Brain microvascular endothelial cell (primary cell): ENCODE measurements at regions not wholly inside any gene's neighbourhood (a gene's known extent, or its start where the extent isn't known, plus 50 kb on each side); places are given as distances from the start of the nearest gene placed in this dataset.

Source experiments
- DNase-seq: peaks from one replicate; pipeline ENCODE4 v3.0.0-alpha.2; 2020
- H3K27ac ChIP-seq: fragments of 250-450 bp; sonication (Bioruptor Pico); 2 replicates; pipeline ENCODE4 v1.5.1; 2020; ENCODE audit warnings: mild to moderate bottlenecking, moderate library complexity
- H3K27me3 ChIP-seq: fragments of 250-450 bp; sonication (Bioruptor Pico); replicated peaks from 2 replicates; pipeline ENCODE4 v1.5.1; 2020; ENCODE audit warnings: mild to moderate bottlenecking
- H3K36me3 ChIP-seq: fragments of 250-450 bp; sonication (Bioruptor Pico); replicated peaks from 2 replicates; pipeline ENCODE4 v1.5.1; 2020; ENCODE audit warnings: mild to moderate bottlenecking
- H3K4me3 ChIP-seq: 2 replicates; pipeline ENCODE4 v1.5.1; 2011; ENCODE audit warnings: low read depth, mild to moderate bottlenecking, control low read depth, low read length, moderate library complexity
- in situ Hi-C: cut with HindIII; loops from 2 replicates; pipeline ENCODE4 v1.10.0; 2017; ENCODE audit warnings: low sequenced_read_pairs, low pct_ligation_motif_present
- TF ChIP-seq, protein P1 (sequence below): IDR thresholded peaks from 2 replicates; pipeline ENCODE4 v1.5.1; 2011; ENCODE audit warnings: low read depth, mild to moderate bottlenecking, moderate library complexity, low read length, control low read depth, inconsistent platforms; ENCODE audit errors: missing control alignments

DNA sequence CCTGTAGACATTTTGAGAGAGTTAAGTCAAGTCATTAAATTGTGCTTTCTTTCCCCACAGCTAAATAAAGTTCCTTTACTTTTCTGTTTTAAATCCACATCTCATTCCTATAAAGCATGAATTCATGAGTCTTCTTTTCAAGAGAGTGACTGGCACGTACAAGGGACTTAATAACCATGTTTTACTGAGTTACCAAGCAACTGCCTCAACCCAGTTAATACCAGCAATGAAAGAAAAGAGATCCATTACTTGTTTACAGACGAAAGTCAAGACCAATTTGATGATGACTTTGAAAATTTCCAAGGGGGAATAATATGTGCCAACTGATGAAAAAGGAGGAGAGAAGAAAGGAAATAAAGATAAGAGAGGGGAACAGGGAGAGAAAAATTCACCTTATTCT lies 1082.5 kb upstream of the GYPC start:
- no peaks in the 10 kb centered on the region for H3K27me3 ChIP-seq
- H3K4me3 ChIP-seq = no peak overlapping the region
- DNase-seq = no peak
- TF ChIP-seq, protein P1, sequence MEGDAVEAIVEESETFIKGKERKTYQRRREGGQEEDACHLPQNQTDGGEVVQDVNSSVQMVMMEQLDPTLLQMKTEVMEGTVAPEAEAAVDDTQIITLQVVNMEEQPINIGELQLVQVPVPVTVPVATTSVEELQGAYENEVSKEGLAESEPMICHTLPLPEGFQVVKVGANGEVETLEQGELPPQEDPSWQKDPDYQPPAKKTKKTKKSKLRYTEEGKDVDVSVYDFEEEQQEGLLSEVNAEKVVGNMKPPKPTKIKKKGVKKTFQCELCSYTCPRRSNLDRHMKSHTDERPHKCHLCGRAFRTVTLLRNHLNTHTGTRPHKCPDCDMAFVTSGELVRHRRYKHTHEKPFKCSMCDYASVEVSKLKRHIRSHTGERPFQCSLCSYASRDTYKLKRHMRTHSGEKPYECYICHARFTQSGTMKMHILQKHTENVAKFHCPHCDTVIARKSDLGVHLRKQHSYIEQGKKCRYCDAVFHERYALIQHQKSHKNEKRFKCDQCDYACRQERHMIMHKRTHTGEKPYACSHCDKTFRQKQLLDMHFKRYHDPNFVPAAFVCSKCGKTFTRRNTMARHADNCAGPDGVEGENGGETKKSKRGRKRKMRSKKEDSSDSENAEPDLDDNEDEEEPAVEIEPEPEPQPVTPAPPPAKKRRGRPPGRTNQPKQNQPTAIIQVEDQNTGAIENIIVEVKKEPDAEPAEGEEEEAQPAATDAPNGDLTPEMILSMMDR = no peak
- no peaks in the 10 kb centered on the region for H3K36me3 ChIP-seq
- no peak overlapping the region for H3K27ac ChIP-seq
- in situ Hi-C loops = no loop called here

DNA sequence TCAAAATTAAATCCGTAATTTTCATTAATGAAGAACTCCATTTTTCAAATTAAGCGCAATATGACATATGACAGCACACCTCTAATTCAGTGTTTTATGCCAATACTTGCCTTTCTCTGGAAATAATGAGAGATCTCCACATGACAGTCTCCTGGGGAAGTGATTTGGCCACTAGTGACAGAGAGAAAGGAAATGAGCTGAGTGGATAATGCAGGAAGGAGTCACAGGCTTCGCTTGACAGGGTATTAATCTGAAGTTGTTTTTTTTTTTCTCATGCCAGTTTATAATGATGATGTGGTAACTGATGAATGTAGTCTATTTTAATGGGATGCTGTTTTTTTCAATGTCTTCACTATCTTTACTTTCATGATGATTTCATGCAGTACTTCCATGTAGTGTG lies 1079.4 kb upstream of the GYPC start:
- no peak for DNase-seq
- in situ Hi-C loops = no loop called here
- TF ChIP-seq, protein P1 = no peak
- Histone ChIP-seq H3K27me3 (no peaks in the 10 kb centered on the region), H3K4me3 (no peak overlapping the region), H3K36me3 (no peaks in the 10 kb centered on the region), H3K27ac (no peak overlapping the region)

DNA sequence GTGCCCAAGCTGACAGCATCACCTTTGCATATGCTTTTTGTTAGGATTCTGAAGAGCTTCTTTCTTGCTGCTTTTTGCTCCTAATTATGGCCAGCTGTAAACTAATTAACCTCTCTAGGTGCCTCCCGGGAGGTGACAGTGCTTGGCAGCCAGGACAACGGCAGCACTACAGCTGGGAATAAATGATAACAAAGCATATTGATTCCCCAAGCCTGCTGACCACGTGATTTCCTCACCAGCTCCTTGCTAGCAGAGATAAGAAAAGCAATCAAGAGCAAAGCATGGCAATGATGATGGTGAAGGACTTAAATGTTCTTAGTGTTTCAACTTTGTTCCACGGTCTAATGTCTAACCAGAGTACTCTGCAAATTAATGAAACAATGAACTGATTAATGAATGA lies 1074.4 kb upstream of the GYPC start:
- in situ Hi-C loops = no loop called here
- TF ChIP-seq, protein P1 = no peak
- no peaks in the 10 kb centered on the region for H3K36me3 ChIP-seq
- no peaks in the 10 kb centered on the region for H3K27me3 ChIP-seq
- no peak overlapping the region for H3K27ac ChIP-seq
- DNase-seq = no peak
- H3K4me3 ChIP-seq = no peak overlapping the region

DNA sequence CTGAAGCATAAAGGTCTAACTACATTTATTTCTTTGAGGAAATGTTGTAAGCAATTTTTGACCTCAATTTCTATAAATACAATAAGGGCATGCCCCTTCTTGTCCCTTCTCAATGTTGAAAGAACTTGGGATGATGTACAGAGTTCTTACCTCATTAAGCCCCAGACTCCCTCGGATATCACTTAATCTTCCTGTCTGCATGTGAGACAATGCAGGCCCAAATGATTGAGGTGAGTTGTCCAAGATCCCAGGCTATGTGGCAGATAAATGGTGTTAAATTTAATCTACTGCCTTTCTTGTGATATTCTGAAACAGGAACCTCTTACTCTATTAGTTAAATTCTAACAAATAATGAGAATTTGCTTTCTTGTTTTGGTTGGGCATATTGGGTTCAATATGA lies 1073.4 kb upstream of the GYPC start:
- no peak for DNase-seq
- no peak overlapping the region for H3K4me3 ChIP-seq
- in situ Hi-C loops = no loop called here

DNA sequence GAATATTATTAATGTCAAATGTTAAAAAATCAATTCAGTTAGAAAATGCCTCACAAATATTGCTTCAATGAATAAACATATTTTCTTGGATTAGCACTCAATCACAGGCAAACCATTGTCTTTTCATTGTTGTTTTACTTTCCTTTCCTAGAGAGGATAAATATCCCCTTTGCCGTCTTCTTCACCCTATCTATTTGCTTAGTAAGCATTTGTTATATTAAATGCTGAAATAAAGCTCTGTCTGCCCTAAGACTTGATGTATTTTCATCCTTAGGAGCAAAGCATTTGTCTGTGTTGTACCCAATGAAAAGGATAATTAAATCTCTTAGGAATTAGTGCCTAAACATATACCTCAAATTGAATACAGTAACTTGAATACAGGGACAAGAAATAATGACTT lies 1071.2 kb upstream of the GYPC start:
- Histone ChIP-seq H3K27me3 (no peaks in the 10 kb centered on the region), H3K27ac (no peak overlapping the region), H3K36me3 (no peaks in the 10 kb centered on the region), H3K4me3 (no peak overlapping the region)
- in situ Hi-C loops = no loop called here
- no peak for DNase-seq
- TF ChIP-seq, protein P1 = no peak

More for the DNA sequence above, 1073.4 kb upstream of the GYPC start:
- TF ChIP-seq, protein P1 = no peak
- H3K36me3 ChIP-seq = no peaks in the 10 kb centered on the region
- no peak overlapping the region for H3K27ac ChIP-seq
- no peaks in the 10 kb centered on the region for H3K27me3 ChIP-seq

DNA sequence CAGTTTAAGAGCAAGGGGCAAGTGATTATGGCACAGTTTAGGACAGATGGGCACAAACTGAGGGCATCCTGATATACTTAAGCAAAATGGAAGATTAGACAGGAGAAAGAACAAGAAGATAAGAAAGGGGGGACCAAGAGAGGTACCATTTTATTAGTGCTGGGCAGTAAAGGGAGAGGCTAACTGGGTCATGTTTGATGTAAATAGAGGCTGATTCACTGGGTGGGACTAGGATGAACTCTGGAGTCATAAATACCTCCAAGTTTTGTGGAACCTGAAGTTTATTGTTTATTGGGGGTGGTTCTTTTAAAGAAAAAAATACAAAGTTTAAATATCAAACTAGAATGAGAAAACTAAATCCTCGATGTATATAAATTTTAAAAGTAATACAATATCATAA lies 1067.2 kb upstream of the GYPC start:
- Histone ChIP-seq H3K36me3 (no peaks in the 10 kb centered on the region), H3K27ac (no peak overlapping the region), H3K4me3 (no peak overlapping the region), H3K27me3 (no peaks in the 10 kb centered on the region)
- DNase-seq = no peak
- in situ Hi-C loops = no loop called here
- TF ChIP-seq, protein P1 = no peak
